WTC11 (cell line): ENCODE measurements at regions not wholly inside any gene's neighbourhood (a gene's known extent, or its start where the extent isn't known, plus 50 kb on each side); places are given as distances from the start of the nearest gene placed in this dataset.

Source experiments
- ATAC-seq: fragments of 200-7000 bp; cut with Tn5 transposase; 2 replicates; pipeline ENCODE4 v1.10.0; 2021; ENCODE audit warnings: mild to moderate bottlenecking, moderate library complexity
- CTCF ChIA-PET: fragments of 300-600 bp; sonication (Branson Sonifier 250); formaldehyde crosslinking; loops from one replicate; lab custom pipeline; 2021; ENCODE audit warnings: antibody characterized with exemption; lab: Charles Lee
- POLR2A ChIA-PET: fragments of 350-600 bp; sonication (Branson Sonifier 250); formaldehyde crosslinking; loops from one replicate; lab custom pipeline; 2021; ENCODE audit warnings: antibody characterized with exemption; lab: Charles Lee
- DNase-seq: peaks from one replicate; pipeline ENCODE4 v3.0.0; 2021; ENCODE audit warnings: low spot score
- H3K27ac Mint-ChIP-seq: 2 replicates; pipeline ENCODE4 v1.8.0; 2021; ENCODE audit warnings: mixed read lengths
- H3K27me3 Mint-ChIP-seq: 2 replicates; pipeline ENCODE4 v1.8.0; 2021; ENCODE audit warnings: low read depth, mild to moderate bottlenecking, moderate library complexity, mixed read lengths
- H3K36me3 Mint-ChIP-seq: 2 replicates; pipeline ENCODE4 v1.8.0; 2021; ENCODE audit warnings: mixed read lengths
- H3K4me1 Mint-ChIP-seq: 2 replicates; pipeline ENCODE4 v1.8.0; 2022; ENCODE audit warnings: mixed read lengths
- H3K4me3 Mint-ChIP-seq: 2 replicates; pipeline ENCODE4 v1.8.0; 2021; ENCODE audit warnings: mild to moderate bottlenecking, moderate library complexity, mixed read lengths
- H3K9me3 Mint-ChIP-seq: 2 replicates; pipeline ENCODE4 v1.8.0; 2021; ENCODE audit warnings: mixed read lengths
- AFF4 ChIP-seq: sonication (generic); formaldehyde crosslinking; IDR thresholded peaks from 2 replicates; pipeline ENCODE4 v1.8.1; 2023; ENCODE audit warnings: mild to moderate bottlenecking, missing genetic modification reagents, borderline replicate concordance
- ARID4B ChIP-seq: sonication (generic); formaldehyde crosslinking; IDR thresholded peaks from 2 replicates; pipeline ENCODE4 v1.8.0; 2023; ENCODE audit warnings: missing genetic modification reagents, mild to moderate bottlenecking, borderline replicate concordance
- ATF1 ChIP-seq: sonication (generic); formaldehyde crosslinking; IDR thresholded peaks from 2 replicates; pipeline ENCODE4 v1.8.1; 2023; ENCODE audit warnings: mild to moderate bottlenecking, moderate library complexity, missing genetic modification reagents
- ATF6 ChIP-seq: sonication (generic); formaldehyde crosslinking; IDR thresholded peaks from 2 replicates; pipeline ENCODE4 v1.8.1; 2023; ENCODE audit warnings: mild to moderate bottlenecking, missing genetic modification reagents
- ETV6 ChIP-seq: sonication (generic); formaldehyde crosslinking; IDR thresholded peaks from 2 replicates; pipeline ENCODE4 v1.8.1; 2022; ENCODE audit warnings: mild to moderate bottlenecking, missing genetic modification reagents
- FOXJ3 ChIP-seq: sonication (generic); formaldehyde crosslinking; IDR thresholded peaks from 2 replicates; pipeline ENCODE4 v1.9.0; 2021; ENCODE audit warnings: missing genetic modification reagents, mild to moderate bottlenecking, borderline replicate concordance
- FOXP1 ChIP-seq: sonication (generic); formaldehyde crosslinking; IDR thresholded peaks from 2 replicates; pipeline ENCODE4 v1.8.0; 2022; ENCODE audit warnings: missing genetic modification reagents, mild to moderate bottlenecking, moderate library complexity, borderline replicate concordance
- GABPB1 ChIP-seq: sonication (generic); formaldehyde crosslinking; IDR thresholded peaks from 2 replicates; pipeline ENCODE4 v1.8.1; 2023; ENCODE audit warnings: mild to moderate bottlenecking, missing genetic modification reagents
- GRHL2 ChIP-seq: fragments of 250-450 bp; sonication (Bioruptor Pico); IDR thresholded peaks from 2 replicates; pipeline ENCODE4 v1.8.0; 2022; ENCODE audit warnings: mild to moderate bottlenecking, moderate library complexity; ENCODE audit not compliant: insufficient replicate concordance, severe bottlenecking
- NR1H2 ChIP-seq: sonication (generic); formaldehyde crosslinking; IDR thresholded peaks from 2 replicates; pipeline ENCODE4 v1.9.0; 2021; ENCODE audit warnings: mild to moderate bottlenecking, moderate library complexity, missing genetic modification reagents
- NR2C2 ChIP-seq: sonication (generic); formaldehyde crosslinking; IDR thresholded peaks from 2 replicates; pipeline ENCODE4 v1.8.0; 2022; ENCODE audit warnings: mild to moderate bottlenecking, missing genetic modification reagents
- OVOL2 ChIP-seq: fragments of 250-450 bp; sonication (Bioruptor Pico); IDR thresholded peaks from 2 replicates; pipeline ENCODE4 v1.9.0; 2021; ENCODE audit warnings: mild to moderate bottlenecking, borderline replicate concordance
- PRDM15 ChIP-seq: sonication (generic); formaldehyde crosslinking; IDR thresholded peaks from 2 replicates; pipeline ENCODE4 v1.8.0; 2022; ENCODE audit warnings: missing genetic modification reagents
- ZMAT4 ChIP-seq: fragments of 250-450 bp; sonication (Bioruptor Pico); IDR thresholded peaks from 2 replicates; pipeline ENCODE4 v1.9.0; 2021; ENCODE audit warnings: mild to moderate bottlenecking
- ZNF138 ChIP-seq: sonication (generic); formaldehyde crosslinking; conservative IDR thresholded peaks from 2 replicates; pipeline ENCODE4 v1.8.1; 2022; ENCODE audit warnings: mild to moderate bottlenecking, moderate library complexity, missing genetic modification reagents
- ZNF219 ChIP-seq: sonication (generic); formaldehyde crosslinking; IDR thresholded peaks from 2 replicates; pipeline ENCODE4 v1.8.0; 2023; ENCODE audit warnings: missing genetic modification reagents, mild to moderate bottlenecking, borderline replicate concordance
- ZNF317 ChIP-seq: sonication (generic); formaldehyde crosslinking; IDR thresholded peaks from 2 replicates; pipeline ENCODE4 v1.8.1; 2023; ENCODE audit warnings: low read depth, mild to moderate bottlenecking, moderate library complexity, missing genetic modification reagents, borderline replicate concordance
- ZNF671 ChIP-seq: fragments of 250-450 bp; sonication (Bioruptor Pico); IDR thresholded peaks from 2 replicates; pipeline ENCODE4 v1.8.0; 2021; ENCODE audit warnings: mild to moderate bottlenecking

GRCh38 chr7:17239046-17239445 is 59.4 kb upstream of the AHR start:
- CTCF ChIA-PET, result no interaction called here

More at GRCh38 chr7:17239046-17239445, 59.4 kb upstream of the AHR start:
- Mint-ChIP-seq H3K4me3 (no peak overlapping the region), H3K27me3 (no peaks in the 10 kb centered on the region), H3K4me1 (no peaks in the 10 kb centered on the region), H3K9me3 (no peaks in the 10 kb centered on the region), H3K27ac (no peak overlapping the region)
- ATAC-seq, result no peak
- POLR2A ChIA-PET, result no interaction called here
- no peak for DNase-seq
- no peak for TF ChIP-seq ZNF138 (CRISPR knock-in tag)
- no peak for TF ChIP-seq ATF1 (CRISPR knock-in tag)
- no peak for TF ChIP-seq PRDM15 (CRISPR knock-in tag)
- TF ChIP-seq NR1H2 (CRISPR knock-in tag), result no peak
- TF ChIP-seq FOXP1 (CRISPR knock-in tag), result no peak
- TF ChIP-seq ATF6 (CRISPR knock-in tag), result no peak
- no peak for TF ChIP-seq OVOL2 (CRISPR knock-in tag)
- no peak for TF ChIP-seq ZNF671 (CRISPR knock-in tag)
- TF ChIP-seq ZMAT4, result no peak
- no peak for TF ChIP-seq ETV6 (CRISPR knock-in tag)
- no peak for TF ChIP-seq NR2C2
- no peak for TF ChIP-seq FOXJ3
- TF ChIP-seq GRHL2 (CRISPR knock-in tag), result no peak
- no peak for TF ChIP-seq GABPB1
- TF ChIP-seq AFF4 (CRISPR knock-in tag), result no peak
- TF ChIP-seq ZNF219 (CRISPR knock-in tag), result no peak
- TF ChIP-seq ARID4B (CRISPR knock-in tag), result no peak
- no peak for TF ChIP-seq ZNF317 (CRISPR knock-in tag)
- TF ChIP-seq, all 79 proteins: peak for 0
- H3K36me3 Mint-ChIP-seq, result no peaks in the 10 kb centered on the region
